Liver (tissue), 8 donors: ENCODE measurements at regions not wholly inside any gene's neighbourhood (a gene's known extent, or its start where the extent isn't known, plus 50 kb on each side); places are given as distances from the start of the nearest gene placed in this dataset.

Source experiments
- DNase-seq: peaks from one replicate; pipeline ENCODE4 v3.0.0-alpha.2; 2017; ENCODE audit warnings: low spot score
- H3K27ac ChIP-seq, 2 donors: one replicate each; pipeline ENCODE4 v1.7.0; 2013; ENCODE audit warnings: inconsistent platforms in 2 of 2, low read length in 2 of 2, control low read depth in 1 of 2, low read depth in 1 of 2, mild to moderate bottlenecking in 1 of 2
- H3K27me3 ChIP-seq, 4 donors: one replicate each; pipeline versions ENCODE4 v1.6.1 to v1.7.0; 2013; ENCODE audit warnings: low read length in 3 of 4, inconsistent platforms in 1 of 4, mild to moderate bottlenecking in 1 of 4, moderate library complexity in 1 of 4; ENCODE audit not compliant: control insufficient read depth in 4 of 4, insufficient read depth in 4 of 4
- H3K36me3 ChIP-seq, 4 donors: one replicate each; pipeline versions ENCODE4 v1.6.1 to v1.7.0; 2013; ENCODE audit warnings: low read length in 3 of 4, mild to moderate bottlenecking in 3 of 4, low read depth in 1 of 4, moderate library complexity in 1 of 4; ENCODE audit not compliant: control insufficient read depth in 4 of 4, insufficient read depth in 3 of 4
- H3K4me1 ChIP-seq, 4 donors: one replicate each; pipeline versions ENCODE4 v1.6.1 to v1.7.0; 2013; ENCODE audit warnings: low read length in 3 of 4, mild to moderate bottlenecking in 3 of 4, moderate library complexity in 1 of 4; ENCODE audit not compliant: control insufficient read depth in 4 of 4, insufficient read depth in 4 of 4
- H3K4me3 ChIP-seq, 3 donors: one replicate each; pipeline versions ENCODE4 v1.6.1 to v1.7.0; 2013; ENCODE audit warnings: low read length in 3 of 3, control low read depth in 1 of 3, low read depth in 1 of 3, mild to moderate bottlenecking in 1 of 3
- H3K9ac ChIP-seq, 2 donors: one replicate each; pipeline ENCODE4 v1.7.0; 2013; ENCODE audit warnings: low read length in 2 of 2, mild to moderate bottlenecking in 2 of 2, moderate library complexity in 2 of 2, control low read depth in 1 of 2, low read depth in 1 of 2
- H3K9me3 ChIP-seq, 4 donors: one replicate each; pipeline versions ENCODE4 v1.6.1 to v1.7.0; 2013; ENCODE audit warnings: low read length in 3 of 4; ENCODE audit not compliant: control insufficient read depth in 4 of 4
- ATF3 ChIP-seq: IDR thresholded peaks from 2 replicates; pipeline ENCODE4 v1.6.1; 2016; ENCODE audit warnings: antibody characterized with exemption
- CTCF ChIP-seq: fragments of 150-350 bp; IDR thresholded peaks from 2 replicates; pipeline ENCODE4 v1.5.1; 2017; ENCODE audit warnings: improper control_type of control experiment, low read depth, low read length; ENCODE audit not compliant: missing input control
- EGR1 ChIP-seq, 2 donors: IDR thresholded peaks; 2 replicates each; pipeline ENCODE4 v1.6.1; 2016 to 2018; ENCODE audit warnings: antibody characterized with exemption in 2 of 2, low read depth in 2 of 2
- FOXA1 ChIP-seq: IDR thresholded peaks from 2 replicates; pipeline ENCODE4 v1.6.1; 2016; ENCODE audit warnings: antibody characterized with exemption
- GABPA ChIP-seq, 2 donors: IDR thresholded peaks in 1 of 2; conservative IDR thresholded peaks in 1 of 2; 2 replicates each; pipeline ENCODE4 v1.6.1; 2016; ENCODE audit warnings: antibody characterized with exemption in 2 of 2, mild to moderate bottlenecking in 1 of 2, moderate library complexity in 1 of 2
- HNF4A ChIP-seq, 2 donors: conservative IDR thresholded peaks; 2 replicates each; pipeline ENCODE4 v1.6.1; 2016; ENCODE audit warnings: antibody characterized with exemption in 2 of 2, mild to moderate bottlenecking in 2 of 2
- JUND ChIP-seq, 2 donors: IDR thresholded peaks; 2 replicates each; pipeline ENCODE4 v1.6.1; 2016; ENCODE audit warnings: antibody characterized with exemption in 2 of 2
- MAX ChIP-seq: IDR thresholded peaks from 2 replicates; pipeline ENCODE4 v1.6.1; 2016; ENCODE audit warnings: antibody characterized with exemption
- NR2F2 ChIP-seq: IDR thresholded peaks from 2 replicates; pipeline ENCODE4 v1.6.1; 2016; ENCODE audit warnings: antibody characterized with exemption
- RAD21 ChIP-seq, 2 donors: IDR thresholded peaks; 2 replicates each; pipeline ENCODE4 v1.6.1; 2016; ENCODE audit warnings: antibody characterized with exemption in 2 of 2, mild to moderate bottlenecking in 2 of 2
- REST ChIP-seq: IDR thresholded peaks from 2 replicates; pipeline ENCODE4 v1.6.1; 2016; ENCODE audit warnings: antibody characterized with exemption, mild to moderate bottlenecking
- TAF1 ChIP-seq: conservative IDR thresholded peaks from 2 replicates; pipeline ENCODE4 v1.6.1; 2016; ENCODE audit warnings: antibody characterized with exemption, mild to moderate bottlenecking
- YY1 ChIP-seq: IDR thresholded peaks from 2 replicates; pipeline ENCODE4 v1.6.1; 2016; ENCODE audit warnings: antibody characterized with exemption, mild to moderate bottlenecking
- whole genome bisulfite sequencing: extraction: QIAGEN DNeasy Blood & Tissue Kit; methylation state at CpG from one replicate; pipeline ENCODE4 v1.1.7; 2013; 5-methylcytosine and 5-hydroxymethylcytosine counted together
- donor health status: healthy.
- donor health status: healthy.
- donor health status: healthy.
- donor health status: healthy.
- donor health status: healthy.

- TF ChIP-seq REST: no peak
- TF ChIP-seq TAF1: no peak
- TF ChIP-seq NR2F2: no peak
- TF ChIP-seq ATF3: no peak
- TF ChIP-seq MAX: no peak
- TF ChIP-seq RAD21 (IDR thresholded peaks at IDR 0.05): no peak
These were observed 60.3 kb downstream of the XCL2 start (continued) for GRCh38 chr1:168483539-168483938.

GRCh38 chr1:168482106-168482505, 61.7 kb downstream of the XCL2 start:
- H3K4me3 ChIP-seq: no peak overlapping the region
- H3K9ac ChIP-seq: no peak overlapping the region
- H3K27me3 ChIP-seq: no peaks in the 10 kb centered on the region
- H3K36me3 ChIP-seq: peaks cover 0 to 4% (median 1%) of the 10 kb centered on the region in 4 donors
- no peak for DNase-seq
- TF ChIP-seq NR2F2: no peak
- no peak for TF ChIP-seq ATF3
- TF ChIP-seq GABPA (IDR thresholded peaks at IDR 0.05 in 1 of 2, conservative IDR thresholded peaks at IDR 0.05 in 1 of 2): no peak
- no peak for TF ChIP-seq EGR1 (IDR thresholded peaks at IDR 0.05; ENCODE audit: low read depth in 2 of 2)
- H3K4me1 ChIP-seq: no peaks in the 10 kb centered on the region
- H3K9me3 ChIP-seq: no peaks in the 10 kb centered on the region
- H3K27ac ChIP-seq: no peak overlapping the region

- Histone ChIP-seq H3K4me3 (no peak overlapping the region), H3K36me3 (peaks cover 0 to 4% (median 1%) of the 10 kb centered on the region in 4 donors), H3K27me3 (no peaks in the 10 kb centered on the region), H3K9ac (no peak overlapping the region), H3K27ac (no peak overlapping the region), H3K4me1 (no peaks in the 10 kb centered on the region), H3K9me3 (no peaks in the 10 kb centered on the region)
- TF ChIP-seq HNF4A (conservative IDR thresholded peaks at IDR 0.05) (no peak), FOXA1 (no peak), YY1 (no peak), GABPA (IDR thresholded peaks at IDR 0.05 in 1 of 2, conservative IDR thresholded peaks at IDR 0.05 in 1 of 2) (no peak), CTCF (no peak), MAX (no peak), TAF1 (no peak), JUND (IDR thresholded peaks at IDR 0.05) (no peak), EGR1 (IDR thresholded peaks at IDR 0.05; ENCODE audit: low read depth in 2 of 2) (no peak)
- no peak for DNase-seq
- 81% methylated on average over 4 of the region's 4 CpGs for WGBS
These were observed 62.2 kb downstream of the XCL2 start for GRCh38 chr1:168481586-168481985.
